ENCODE measurements at regions not wholly inside any gene's neighbourhood (a gene's known extent, or its start where the extent isn't known, plus 50 kb on each side); places are given as distances from the start of the nearest gene placed in this dataset.
"Not testable (repeated sequence)": the region's sequence is repeated elsewhere in the genome, so short reads cannot be mapped to it uniquely, and the experiment has no call there.

DNA sequence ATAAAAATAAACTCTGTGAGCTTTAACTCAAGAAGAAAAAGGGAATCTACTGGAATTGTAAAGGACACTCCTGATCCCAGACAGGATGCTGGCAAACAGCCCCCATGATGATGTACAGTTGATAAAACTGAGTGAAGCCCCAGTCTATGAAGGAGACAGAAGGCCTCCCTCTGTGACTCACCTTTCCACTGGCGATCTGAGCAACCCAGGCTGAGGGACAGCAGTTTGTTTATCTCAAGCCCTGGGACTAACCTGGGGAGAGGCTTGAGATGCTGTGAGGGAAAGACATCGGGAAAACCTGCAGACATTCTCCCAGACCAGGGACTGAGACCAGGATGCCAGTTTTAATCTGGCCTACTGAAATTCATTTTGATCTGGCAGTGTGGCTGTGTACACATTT is 104.5 kb upstream of the CDH2 start:
- no peak for DNase-seq

DNA sequence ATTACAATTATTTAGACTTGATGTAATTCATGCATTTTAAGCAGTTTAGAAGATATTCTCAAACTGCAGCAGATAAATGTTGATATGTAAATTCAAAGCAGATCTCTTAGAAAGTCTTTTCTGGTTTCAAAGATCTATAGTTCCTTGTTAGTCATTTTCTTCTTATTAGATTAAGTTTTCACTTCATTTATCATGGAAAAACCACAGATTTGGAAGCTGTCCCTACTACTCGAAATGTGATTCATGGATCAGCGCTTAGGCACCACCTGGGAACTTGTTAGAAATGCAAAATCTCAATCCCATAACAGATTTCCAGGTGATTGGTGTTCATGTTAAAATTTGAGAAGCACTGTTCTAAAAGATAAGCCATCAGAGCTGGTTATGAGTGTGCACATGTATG is 92.8 kb upstream of the CDH2 start:
- no peak for DNase-seq

DNA sequence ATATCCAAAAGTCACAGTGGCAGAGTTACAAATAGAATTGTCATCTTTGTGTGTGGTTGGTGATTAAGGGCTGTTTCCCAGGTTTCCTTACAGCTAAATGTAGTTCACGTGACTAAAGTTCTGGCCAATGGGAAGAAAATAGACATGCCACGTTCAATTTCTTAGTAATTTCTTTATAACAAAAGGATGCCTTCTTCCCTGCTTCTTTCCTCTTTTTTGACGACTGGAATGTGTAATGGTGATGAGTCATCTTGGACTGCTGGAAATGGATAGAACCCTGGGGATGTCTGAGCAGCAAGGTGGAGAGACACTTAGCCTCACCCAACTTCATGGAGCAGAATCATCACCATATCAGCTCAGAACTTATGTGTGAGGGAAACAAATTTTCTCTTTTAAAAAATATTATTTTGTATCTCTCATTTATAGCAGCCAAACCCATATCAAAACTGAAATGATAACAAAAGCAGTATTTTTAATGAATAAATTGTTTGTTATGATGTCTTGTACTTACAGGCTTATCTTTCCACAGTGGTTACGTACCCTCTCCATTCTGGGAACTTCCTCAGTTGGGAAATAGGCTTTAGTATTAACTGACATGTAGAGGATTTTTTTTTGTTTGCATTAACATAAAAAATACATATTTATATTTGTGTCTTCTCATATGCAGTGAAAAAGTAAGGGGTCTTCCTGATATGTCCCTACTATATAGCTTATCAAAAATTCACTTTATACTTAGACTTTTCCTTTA is 91.1 kb upstream of the CDH2 start:
- DNase-seq: no peak

DNA sequence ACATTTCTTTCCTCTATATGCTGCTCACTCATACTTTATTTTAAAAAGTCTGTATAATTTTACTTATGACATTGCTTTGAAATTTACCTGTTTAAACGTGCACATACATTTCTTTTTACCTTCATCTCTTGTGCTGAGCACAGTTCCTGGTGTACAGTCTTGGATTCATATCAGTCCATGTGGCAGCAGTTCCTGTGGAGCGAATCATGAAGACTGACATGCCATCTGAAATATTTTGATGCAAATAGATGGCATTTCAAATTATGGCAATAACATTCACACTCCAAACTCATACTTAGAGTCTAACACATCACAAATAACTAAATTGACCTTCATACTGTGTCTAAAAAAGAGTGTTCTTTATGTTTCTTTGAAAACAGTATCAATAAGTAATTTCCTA is 90.3 kb upstream of the CDH2 start:
- no peak for DNase-seq

GRCh38 chr18:28256166-28256565 is 79.2 kb upstream of the CDH2 start:
- no peak for DNase-seq

DNA sequence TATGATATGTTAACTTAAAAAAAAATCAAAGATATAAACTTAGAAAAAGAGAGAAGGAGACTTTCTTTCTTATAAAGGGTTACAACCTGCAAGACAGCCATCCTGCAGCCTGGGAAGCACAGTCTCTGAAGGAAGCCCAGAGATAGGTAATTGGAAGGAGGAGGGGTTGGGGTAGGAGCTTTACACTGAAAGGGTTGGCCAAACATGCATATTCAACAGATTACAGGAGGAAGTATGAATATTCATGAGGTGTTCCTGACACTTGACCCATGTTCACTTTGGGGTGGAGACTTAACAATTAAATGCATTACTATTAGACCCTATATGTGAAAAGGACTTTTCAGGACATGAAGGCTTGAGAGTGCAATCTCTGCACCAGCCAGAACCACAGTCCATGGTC is 71.7 kb upstream of the CDH2 start:
- no peak for DNase-seq

GRCh38 chr18:28240626-28241025 is 63.7 kb upstream of the CDH2 start:
- not testable (repeated sequence) for DNase-seq

DNA sequence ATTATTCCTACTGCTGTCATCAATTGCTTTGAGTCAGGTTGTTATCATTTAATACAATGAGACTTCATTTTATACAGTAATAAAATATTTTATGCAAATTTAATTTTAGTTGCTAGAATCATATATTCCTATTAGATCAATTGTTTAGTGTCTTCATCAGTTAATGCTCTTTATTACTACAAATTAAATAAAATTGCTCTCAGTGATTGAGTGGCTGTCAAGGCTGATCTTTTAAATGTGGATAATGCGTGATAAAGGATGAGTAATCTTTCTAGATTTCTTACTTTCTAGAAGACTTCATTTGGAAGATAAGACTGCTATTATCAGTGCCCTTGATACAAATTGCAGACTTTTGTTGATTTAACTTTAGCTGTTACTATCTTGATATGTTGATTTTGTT is 59.6 kb upstream of the CDH2 start:
- DNase-seq: no peak
